ENCODE measurements at regions not wholly inside any gene's neighbourhood (a gene's known extent, or its start where the extent isn't known, plus 50 kb on each side); places are given as distances from the start of the nearest gene placed in this dataset.

GRCh38 chr5:16311666-16312065, 132.1 kb upstream of the MARCHF11 start:
- Histone ChIP-seq H3K9me3 (no peaks in the 10 kb centered on the region), H3K4me1 (no peaks in the 10 kb centered on the region), H3K4me3 (no peak overlapping the region), H3K4me2 (no peak overlapping the region), H3K27ac (no peak overlapping the region)
- ChIA-PET CTCF (no interaction called here), POLR2A (no interaction called here)
- WGBS (ENCODE audit: missing lambda C conversion rate), result 28% methylated on average over 2 of the region's 2 CpGs
- FAIRE-seq (peak; percentile 28), DNase-seq (ENCODE audit: low read depth in 1 of 2, low spot score in 1 of 2) (no peak), ATAC-seq (no peak)
- TF ChIP-seq FOSL2 (IDR thresholded peaks at IDR 0.05) (no peak), FOSL2 (CRISPR knock-in tag; IDR thresholded peaks at IDR 0.05) (no peak), ESRRA (IDR thresholded peaks at IDR 0.05; ENCODE audit: borderline replicate concordance, low read length) (no peak), HES2 (IDR thresholded peaks at IDR 0.05) (no peak), MAX (IDR thresholded peaks at IDR 0.05) (no peak), RAD21 (conservative IDR thresholded peaks at IDR 0.05 in 1 of 2, IDR thresholded peaks at IDR 0.05 in 1 of 2) (no peak), MYC (IDR thresholded peaks at IDR 0.05; ENCODE audit: borderline replicate concordance, low read length) (no peak), ZSCAN20 (CRISPR knock-in tag; IDR thresholded peaks at IDR 0.05) (no peak), RCOR1 (IDR thresholded peaks at IDR 0.05; ENCODE audit: low read depth, low read length) (no peak), USF2 (IDR thresholded peaks at IDR 0.05) (no peak), HDAC2 (IDR thresholded peaks at IDR 0.05) (no peak), ATOH8 (CRISPR knock-in tag; IDR thresholded peaks at IDR 0.05; ENCODE audit: low read depth) (no peak), HEYL (CRISPR knock-in tag; IDR thresholded peaks at IDR 0.05) (no peak), GATA3 (IDR thresholded peaks at IDR 0.05; ENCODE audit: borderline replicate concordance) (no peak), EHMT2 (IDR thresholded peaks at IDR 0.05; ENCODE audit: low read depth) (no peak), SMC3 (IDR thresholded peaks at IDR 0.05) (no peak), CHD4 (IDR thresholded peaks at IDR 0.05; ENCODE audit: borderline replicate concordance) (no peak), MAFK (IDR thresholded peaks at IDR 0.05; ENCODE audit: partially characterized antibody) (no peak)

- ChIA-PET CTCF (no interaction called here), POLR2A (no interaction called here)
- DNase-seq (ENCODE audit: low read depth in 1 of 2, low spot score in 1 of 2), result no peak
- WGBS (ENCODE audit: missing lambda C conversion rate), result 0% methylated on average over 1 of the region's 1 CpG
- H3K4me3 ChIP-seq, result no peak overlapping the region
- H3K4me2 ChIP-seq, result no peak overlapping the region
- H3K27ac ChIP-seq, result no peak overlapping the region
- no peak for ATAC-seq
- H3K4me1 ChIP-seq, result no peaks in the 10 kb centered on the region
- FAIRE-seq, result no peak
- H3K9me3 ChIP-seq, result no peaks in the 10 kb centered on the region
- TF ChIP-seq NPAS2 (CRISPR knock-in tag; IDR thresholded peaks at IDR 0.05; ENCODE audit: borderline replicate concordance) (no peak), ZNF302 (CRISPR knock-in tag; IDR thresholded peaks at IDR 0.05) (no peak), TP53 (CRISPR knock-in tag; IDR thresholded peaks at IDR 0.05) (no peak), EHF (CRISPR knock-in tag; IDR thresholded peaks at IDR 0.05) (no peak), SREBF2 (IDR thresholded peaks at IDR 0.05) (no peak)
These were observed 127.2 kb upstream of the MARCHF11 start for GRCh38 chr5:16306812-16307211.

GRCh38 chr5:16304846-16305245, 125.3 kb upstream of the MARCHF11 start:
- Histone ChIP-seq H3K27ac (no peak overlapping the region), H3K9me3 (no peaks in the 10 kb centered on the region), H3K4me2 (no peak overlapping the region), H3K4me1 (no peaks in the 10 kb centered on the region), H3K4me3 (no peak overlapping the region)
- POLR2A ChIA-PET, result no interaction called here
- TF ChIP-seq FOXS1 (CRISPR knock-in tag; IDR thresholded peaks at IDR 0.05), result no peak
- TF ChIP-seq ZNF302 (CRISPR knock-in tag; IDR thresholded peaks at IDR 0.05), result no peak
- TF ChIP-seq SMC3 (IDR thresholded peaks at IDR 0.05), result no peak
- TF ChIP-seq HEYL (CRISPR knock-in tag; IDR thresholded peaks at IDR 0.05), result no peak
- no peak for TF ChIP-seq GATA3 (IDR thresholded peaks at IDR 0.05; ENCODE audit: borderline replicate concordance)
- no peak for TF ChIP-seq HDAC2 (IDR thresholded peaks at IDR 0.05)
- TF ChIP-seq USF2 (IDR thresholded peaks at IDR 0.05), result no peak
- TF ChIP-seq RFX5 (IDR thresholded peaks at IDR 0.05), result no peak
- no peak for TF ChIP-seq CHD4 (IDR thresholded peaks at IDR 0.05; ENCODE audit: borderline replicate concordance)
- TF ChIP-seq ZC3H11A (IDR thresholded peaks at IDR 0.05), result no peak
- no peak for TF ChIP-seq NPAS2 (CRISPR knock-in tag; IDR thresholded peaks at IDR 0.05; ENCODE audit: borderline replicate concordance)
- TF ChIP-seq SREBF2 (IDR thresholded peaks at IDR 0.05), result no peak
- DNase-seq (ENCODE audit: low read depth in 1 of 2, low spot score in 1 of 2) (no peak), ATAC-seq (no peak), FAIRE-seq (no peak)
- CTCF ChIA-PET, result no interaction called here
- WGBS (ENCODE audit: missing lambda C conversion rate), result 7% methylated on average over 6 of the region's 6 CpGs
